NOMO-1 (cell line): ENCODE measurements at regions not wholly inside any gene's neighbourhood (a gene's known extent, or its start where the extent isn't known, plus 50 kb on each side); places are given as distances from the start of the nearest gene placed in this dataset.
"Not testable (repeated sequence)": the region's sequence is repeated elsewhere in the genome, so short reads cannot be mapped to it uniquely, and the experiment has no call there.

ENCODE experiments used
- DNase-seq, 2 experiments: peaks; one replicate each; lab custom pipeline; 2025; ENCODE audit not compliant: unreplicated experiment in 2 of 2; lab: John Stamatoyannopoulos, UW

- no peak for DNase-seq
Observed at GRCh38 chr3:182637350-182638110, 155.8 kb upstream of the ATP11B start.

- DNase-seq: no peak
Observed at GRCh38 chr3:182644013-182644412, 149.3 kb upstream of the ATP11B start.

- DNase-seq: no peak
Observed at GRCh38 chr3:182644790-182645433, 148.4 kb upstream of the ATP11B start.

- no peak for DNase-seq
Observed at GRCh38 chr3:182650568-182651128, 142.7 kb upstream of the ATP11B start.

GRCh38 chr3:182651461-182651860 lies 141.8 kb upstream of the ATP11B start:
- DNase-seq: no peak

GRCh38 chr3:182653065-182653464 lies 140.2 kb upstream of the ATP11B start:
- not testable (repeated sequence) for DNase-seq

- no peak for DNase-seq
Observed at GRCh38 chr3:182668541-182668940, 124.8 kb upstream of the ATP11B start.

- DNase-seq: no peak
Observed at GRCh38 chr3:182668974-182669373, 124.3 kb upstream of the ATP11B start.

- no peak for DNase-seq
Observed at GRCh38 chr3:182671541-182671940, 121.8 kb upstream of the ATP11B start.

- DNase-seq: no peak
Observed at GRCh38 chr3:182671942-182672341, 121.4 kb upstream of the ATP11B start.

GRCh38 chr3:182673336-182673735 lies 120.0 kb upstream of the ATP11B start:
- DNase-seq: no peak

GRCh38 chr3:182682263-182683241 lies 110.8 kb upstream of the ATP11B start:
- peak; percentile 34 to 51 for DNase-seq

- peak; percentile 13 to 71 for DNase-seq
Observed at GRCh38 chr3:182683453-182683852, 109.9 kb upstream of the ATP11B start.

- no peak for DNase-seq
Observed at GRCh38 chr3:182683858-182684257, 109.4 kb upstream of the ATP11B start.

- no peak for DNase-seq
Observed at GRCh38 chr3:182686033-182686886, 107.0 kb upstream of the ATP11B start.

- no peak for DNase-seq
Observed at GRCh38 chr3:182690172-182690571, 103.1 kb upstream of the ATP11B start.

GRCh38 chr3:182692021-182692420 lies 101.3 kb upstream of the ATP11B start:
- DNase-seq: no peak

- DNase-seq: peak; percentile 65 to 82
Observed at GRCh38 chr3:182692695-182693094, 100.6 kb upstream of the ATP11B start.

GRCh38 chr3:182693723-182694122 lies 99.6 kb upstream of the ATP11B start:
- no peak for DNase-seq

GRCh38 chr3:182696916-182697315 lies 96.4 kb upstream of the ATP11B start:
- DNase-seq: no peak
